ENCODE measurements at regions not wholly inside any gene's neighbourhood (a gene's known extent, or its start where the extent isn't known, plus 50 kb on each side); places are given as distances from the start of the nearest gene placed in this dataset.

DNA sequence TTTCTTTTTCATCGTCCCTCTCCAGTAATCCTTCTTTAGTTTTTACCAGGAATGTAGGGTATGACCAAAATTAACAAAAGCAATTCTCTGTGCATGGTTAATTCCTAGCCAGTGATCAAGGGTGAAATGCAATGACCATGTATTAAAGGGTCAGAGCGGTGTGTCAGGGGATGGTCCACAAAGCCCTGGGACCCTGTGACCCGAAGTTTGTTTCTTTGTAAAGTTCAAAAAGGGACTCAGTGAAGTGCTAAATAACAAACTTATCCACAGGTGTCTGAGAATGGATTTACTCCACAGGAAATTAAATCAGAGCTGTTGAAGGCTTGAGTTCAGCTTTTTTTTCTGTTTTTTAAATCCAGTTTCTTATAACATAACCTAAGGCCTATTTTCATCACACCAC, 375.7 kb downstream of the GJA1 start:
- TF ChIP-seq, protein P1, sequence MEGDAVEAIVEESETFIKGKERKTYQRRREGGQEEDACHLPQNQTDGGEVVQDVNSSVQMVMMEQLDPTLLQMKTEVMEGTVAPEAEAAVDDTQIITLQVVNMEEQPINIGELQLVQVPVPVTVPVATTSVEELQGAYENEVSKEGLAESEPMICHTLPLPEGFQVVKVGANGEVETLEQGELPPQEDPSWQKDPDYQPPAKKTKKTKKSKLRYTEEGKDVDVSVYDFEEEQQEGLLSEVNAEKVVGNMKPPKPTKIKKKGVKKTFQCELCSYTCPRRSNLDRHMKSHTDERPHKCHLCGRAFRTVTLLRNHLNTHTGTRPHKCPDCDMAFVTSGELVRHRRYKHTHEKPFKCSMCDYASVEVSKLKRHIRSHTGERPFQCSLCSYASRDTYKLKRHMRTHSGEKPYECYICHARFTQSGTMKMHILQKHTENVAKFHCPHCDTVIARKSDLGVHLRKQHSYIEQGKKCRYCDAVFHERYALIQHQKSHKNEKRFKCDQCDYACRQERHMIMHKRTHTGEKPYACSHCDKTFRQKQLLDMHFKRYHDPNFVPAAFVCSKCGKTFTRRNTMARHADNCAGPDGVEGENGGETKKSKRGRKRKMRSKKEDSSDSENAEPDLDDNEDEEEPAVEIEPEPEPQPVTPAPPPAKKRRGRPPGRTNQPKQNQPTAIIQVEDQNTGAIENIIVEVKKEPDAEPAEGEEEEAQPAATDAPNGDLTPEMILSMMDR (IDR thresholded peaks at IDR 0.05): no peak
- Mint-ChIP-seq H3K4me1 (ENCODE audit: unreplicated experiment) (peaks cover 6% of the 10 kb centered on the region), H3K4me3 (ENCODE audit: unreplicated experiment) (no peak overlapping the region), H3K27me3 (ENCODE audit: unreplicated experiment) (no peaks in the 10 kb centered on the region), H3K9me3 (ENCODE audit: unreplicated experiment) (no peaks in the 10 kb centered on the region), H3K36me3 (ENCODE audit: unreplicated experiment) (no peaks in the 10 kb centered on the region), H3K27ac (ENCODE audit: unreplicated experiment) (no peak overlapping the region)
- DNase-seq (ENCODE audit: extremely low spot score, unreplicated experiment): no peak

DNA sequence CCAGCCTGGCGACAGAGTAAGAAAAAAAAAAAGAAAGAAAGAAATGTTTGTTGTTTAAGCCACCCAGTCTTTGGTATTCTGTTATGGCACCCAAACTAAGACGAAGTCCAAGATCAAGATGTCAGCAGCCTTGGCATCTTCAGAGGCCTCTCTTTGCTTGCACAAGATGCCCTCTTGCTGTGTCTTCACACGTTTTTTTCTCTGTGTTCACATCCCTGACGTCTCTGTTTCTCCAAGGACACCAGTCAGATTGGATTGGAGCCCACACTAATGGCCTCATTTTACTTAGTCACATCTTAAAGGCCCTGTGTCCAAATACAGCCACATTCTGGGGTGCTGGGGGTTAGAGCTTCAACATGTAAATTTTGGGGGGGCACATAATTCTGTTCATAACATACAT, 380.9 kb downstream of the GJA1 start:
- Mint-ChIP-seq H3K27me3 (ENCODE audit: unreplicated experiment) (no peaks in the 10 kb centered on the region), H3K4me1 (ENCODE audit: unreplicated experiment) (no peaks in the 10 kb centered on the region), H3K27ac (ENCODE audit: unreplicated experiment) (no peak overlapping the region), H3K4me3 (ENCODE audit: unreplicated experiment) (no peak overlapping the region), H3K36me3 (ENCODE audit: unreplicated experiment) (no peaks in the 10 kb centered on the region), H3K9me3 (ENCODE audit: unreplicated experiment) (peaks cover 7% of the 10 kb centered on the region)
- DNase-seq (ENCODE audit: extremely low spot score, unreplicated experiment): no peak
- TF ChIP-seq, protein P1 (IDR thresholded peaks at IDR 0.05): no peak

DNA sequence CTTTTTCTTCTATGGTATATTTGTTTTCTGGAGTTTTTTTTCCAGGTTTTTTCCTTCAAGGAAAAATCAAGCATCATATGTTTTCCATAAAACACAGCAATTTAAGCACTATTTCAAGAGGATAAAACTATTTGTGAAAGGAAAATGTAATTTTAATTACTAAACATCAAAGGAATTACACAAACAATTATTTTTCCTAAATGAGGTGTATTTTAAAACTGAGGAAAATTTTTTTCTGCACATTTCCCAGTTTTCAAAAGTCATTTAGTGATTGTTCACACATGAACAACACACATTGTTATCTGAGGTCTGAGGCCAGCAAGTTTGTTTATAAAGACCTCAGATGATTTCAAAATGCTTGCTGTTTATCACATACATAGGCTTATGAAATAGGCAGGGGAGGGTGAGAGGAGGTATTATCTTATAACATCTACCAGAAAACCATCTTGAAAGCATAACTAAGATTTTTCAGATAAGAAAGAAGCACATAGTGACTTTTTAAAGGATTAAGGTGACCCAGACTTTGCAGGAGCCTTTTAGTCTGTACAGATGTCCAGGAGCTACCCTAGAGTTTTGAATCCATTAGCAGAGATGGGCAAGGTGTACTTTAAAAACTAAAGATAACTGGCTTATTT, 381.6 kb downstream of the GJA1 start:
- H3K9me3 Mint-ChIP-seq (ENCODE audit: unreplicated experiment): peaks cover 7% of the 10 kb centered on the region
- TF ChIP-seq, protein P1 (IDR thresholded peaks at IDR 0.05): no peak
- no peaks in the 10 kb centered on the region for H3K27me3 Mint-ChIP-seq (ENCODE audit: unreplicated experiment)
- DNase-seq (ENCODE audit: extremely low spot score, unreplicated experiment): no peak
- H3K36me3 Mint-ChIP-seq (ENCODE audit: unreplicated experiment): no peaks in the 10 kb centered on the region
- peaks cover 6% of the 10 kb centered on the region for H3K4me1 Mint-ChIP-seq (ENCODE audit: unreplicated experiment)
- H3K4me3 Mint-ChIP-seq (ENCODE audit: unreplicated experiment): no peak overlapping the region
- no peak overlapping the region for H3K27ac Mint-ChIP-seq (ENCODE audit: unreplicated experiment)

DNA sequence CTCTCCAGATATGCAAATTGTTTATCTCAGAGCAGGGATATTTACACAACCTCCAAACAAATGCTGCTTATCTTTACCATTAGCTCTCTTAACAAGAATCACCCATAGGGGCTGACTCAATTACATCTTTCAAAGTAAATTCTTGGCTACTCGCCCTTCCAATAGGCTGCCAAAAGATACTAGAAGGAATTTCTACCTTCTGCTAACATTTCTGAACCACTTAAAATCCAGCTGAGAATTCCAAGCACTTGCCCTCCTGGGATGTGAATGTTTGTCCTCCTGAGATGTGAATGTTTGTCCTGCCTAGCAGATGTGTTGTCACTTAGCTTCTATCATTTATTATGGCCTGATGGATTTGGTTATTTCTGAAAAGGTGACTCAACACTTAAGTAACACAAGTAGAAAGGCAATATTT, 388.0 kb downstream of the GJA1 start:
- no peaks in the 10 kb centered on the region for H3K27me3 Mint-ChIP-seq (ENCODE audit: unreplicated experiment)
- no peak overlapping the region for H3K4me3 Mint-ChIP-seq (ENCODE audit: unreplicated experiment)
- H3K9me3 Mint-ChIP-seq (ENCODE audit: unreplicated experiment): peaks cover 7% of the 10 kb centered on the region
- TF ChIP-seq, protein P1 (IDR thresholded peaks at IDR 0.05): no peak
- no peak for DNase-seq (ENCODE audit: extremely low spot score, unreplicated experiment)
- H3K36me3 Mint-ChIP-seq (ENCODE audit: unreplicated experiment): no peaks in the 10 kb centered on the region
- peak overlapping the region; percentile 36 for H3K27ac Mint-ChIP-seq (ENCODE audit: unreplicated experiment)
- peaks cover 41% of the 10 kb centered on the region for H3K4me1 Mint-ChIP-seq (ENCODE audit: unreplicated experiment)

DNA sequence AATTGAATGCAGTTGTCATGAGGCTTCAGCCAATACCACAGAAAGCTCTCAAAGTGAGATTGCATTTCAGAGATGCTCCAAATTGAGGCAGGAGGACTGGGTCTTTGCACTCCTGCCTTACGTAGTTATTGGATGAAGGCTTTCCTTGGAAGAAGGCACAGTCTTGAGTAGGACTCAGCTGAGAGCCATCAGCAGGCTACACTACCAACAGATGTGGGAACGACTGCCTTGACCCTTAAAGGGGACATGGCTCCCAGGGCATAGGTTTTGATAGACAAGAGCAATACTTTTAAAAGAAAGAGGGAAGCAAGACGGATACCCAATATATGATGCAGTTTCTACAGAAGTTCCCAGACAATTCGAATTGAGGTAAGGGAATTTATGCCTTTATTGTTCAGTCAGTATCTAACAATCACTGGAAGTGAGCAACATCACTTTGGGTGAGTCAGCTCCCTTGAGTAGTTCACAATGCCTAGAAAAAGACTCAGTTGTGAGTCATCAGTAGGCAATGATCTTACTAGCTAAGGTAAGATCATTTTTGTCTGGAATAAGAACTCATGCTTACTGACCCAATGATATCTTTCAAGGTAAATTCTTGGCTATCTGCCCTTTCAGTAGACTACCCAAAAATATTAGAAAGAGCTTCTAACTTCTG, 390.8 kb downstream of the GJA1 start:
- TF ChIP-seq, protein P1 (IDR thresholded peaks at IDR 0.05): no peak
- Mint-ChIP-seq H3K27ac (ENCODE audit: unreplicated experiment) (no peak overlapping the region), H3K36me3 (ENCODE audit: unreplicated experiment) (no peaks in the 10 kb centered on the region), H3K27me3 (ENCODE audit: unreplicated experiment) (no peaks in the 10 kb centered on the region), H3K4me3 (ENCODE audit: unreplicated experiment) (no peak overlapping the region), H3K9me3 (ENCODE audit: unreplicated experiment) (no peaks in the 10 kb centered on the region), H3K4me1 (ENCODE audit: unreplicated experiment) (peaks cover 46% of the 10 kb centered on the region)
- no peak for DNase-seq (ENCODE audit: extremely low spot score, unreplicated experiment)
